Prostate gland (tissue), 2 donors: ENCODE measurements at regions not wholly inside any gene's neighbourhood (a gene's known extent, or its start where the extent isn't known, plus 50 kb on each side); places are given as distances from the start of the nearest gene placed in this dataset.
"Not testable (repeated sequence)": the region's sequence is repeated elsewhere in the genome, so short reads cannot be mapped to it uniquely, and the experiment has no call there.

Experiments
- DNase-seq: peaks from one replicate; pipeline ENCODE4 v3.0.0-alpha.2; 2019; ENCODE audit warnings: low spot score
- H3K27ac ChIP-seq, 2 donors: fragments of 200-600 bp; sonication (generic); 2 replicates each; pipeline ENCODE4 v1.5.1; 2017 to 2019
- H3K27me3 ChIP-seq: fragments of 200-600 bp; sonication (generic); replicated peaks from 2 replicates; pipeline ENCODE4 v1.5.1; 2019; ENCODE audit not compliant: insufficient read depth
- H3K36me3 ChIP-seq, 2 donors: fragments of 200-600 bp; sonication (generic); 1 replicate in 1 of 2; 2 replicates in 1 of 2; pipeline versions ENCODE4 v1.5.1 to v1.8.1; 2017 to 2019
- H3K4me1 ChIP-seq: fragments of 200-600 bp; sonication (generic); replicated peaks from 2 replicates; pipeline ENCODE4 v1.5.1; 2019
- H3K4me3 ChIP-seq, 2 donors: fragments of 200-600 bp; sonication (generic); 2 replicates each; pipeline ENCODE4 v1.5.1; 2017 to 2019
- H3K9me3 ChIP-seq: fragments of 200-600 bp; sonication (generic); 2 replicates; pipeline ENCODE4 v1.5.1; 2017
- CTCF ChIP-seq, 4 experiments: fragments of 200-600 bp in 2 of 4; fragments of 450-650 bp in 2 of 4; sonication (generic) in 2 of 4; IDR thresholded peaks; 1 replicate in 3 of 4; 2 replicates in 1 of 4; pipeline ENCODE4 v1.5.1; 2016 to 2019; ENCODE audit warnings: antibody characterized with exemption in 4 of 4, mild to moderate bottlenecking in 2 of 4, moderate library complexity in 2 of 4
- POLR2A ChIP-seq: fragments of 450-650 bp; IDR thresholded peaks from one replicate; pipeline ENCODE4 v1.6.1; 2016; ENCODE audit warnings: antibody characterized with exemption, mild to moderate bottlenecking
- POLR2AphosphoS5 ChIP-seq: sonication (generic); formaldehyde crosslinking; IDR thresholded peaks from one replicate; pipeline ENCODE4 v1.6.1; 2017; ENCODE audit warnings: antibody characterized with exemption
- WGBS: methylation state at CpG from one replicate; pipeline ENCODE4 v1.1.5; 2018; 5-methylcytosine and 5-hydroxymethylcytosine counted together
- intact Hi-C: fragments of 100-400 bp; cut with DNase I; formaldehyde crosslinking; loops from one replicate; pipeline ENCODE4 v1.14.2; 2022

GRCh38 chr4:187396106-187396505 is 599.5 kb upstream of the ZFP42 start:
- intact Hi-C loops = no loop called here
- no peak overlapping the region for H3K27ac ChIP-seq
- no peak overlapping the region for H3K4me3 ChIP-seq
- no peaks in the 10 kb centered on the region for H3K27me3 ChIP-seq
- TF ChIP-seq CTCF (IDR thresholded peaks at IDR 0.05) (no peak), POLR2A (no peak), POLR2AphosphoS5 (no peak)
- 81% methylated on average over 6 of the region's 6 CpGs for WGBS
- H3K4me1 ChIP-seq = no peaks in the 10 kb centered on the region
- no peak for DNase-seq
- no peaks in the 10 kb centered on the region for H3K9me3 ChIP-seq
- no peaks in the 10 kb centered on the region for H3K36me3 ChIP-seq

GRCh38 chr4:187408447-187408846 is 587.1 kb upstream of the ZFP42 start:
- H3K4me1 ChIP-seq, intact Hi-C loops, DNase-seq, H3K27ac ChIP-seq, H3K4me3 ChIP-seq, H3K27me3 ChIP-seq, H3K36me3 ChIP-seq, H3K9me3 ChIP-seq: not testable (repeated sequence)
- WGBS = 95% methylated on average over 10 of the region's 10 CpGs

GRCh38 chr4:187413564-187414358 is 581.8 kb upstream of the ZFP42 start:
- TF ChIP-seq POLR2AphosphoS5 (no peak), CTCF (IDR thresholded peaks at IDR 0.05) (no peak), POLR2A (no peak)
- Histone ChIP-seq H3K4me1 (no peaks in the 10 kb centered on the region), H3K27me3 (no peaks in the 10 kb centered on the region), H3K27ac (no peak overlapping the region), H3K9me3 (no peaks in the 10 kb centered on the region), H3K36me3 (no peaks in the 10 kb centered on the region), H3K4me3 (no peak overlapping the region)
- intact Hi-C loops = no loop called here
- DNase-seq = no peak
- WGBS = 73% methylated on average over 4 of the region's 4 CpGs

- Histone ChIP-seq H3K4me1 (no peaks in the 10 kb centered on the region), H3K27ac (no peak overlapping the region), H3K27me3 (no peaks in the 10 kb centered on the region), H3K36me3 (no peaks in the 10 kb centered on the region), H3K4me3 (no peak overlapping the region), H3K9me3 (no peaks in the 10 kb centered on the region)
- no peak for DNase-seq
- WGBS = 83% methylated on average over 2 of the region's 2 CpGs
- no peak for TF ChIP-seq POLR2A
- TF ChIP-seq POLR2AphosphoS5 = no peak
- TF ChIP-seq CTCF (IDR thresholded peaks at IDR 0.05) = no peak
- intact Hi-C loops = no loop called here
These were observed 580.9 kb upstream of the ZFP42 start for GRCh38 chr4:187414716-187415115.

- Histone ChIP-seq H3K9me3 (no peaks in the 10 kb centered on the region), H3K27ac (no peak overlapping the region), H3K27me3 (no peaks in the 10 kb centered on the region), H3K36me3 (no peaks in the 10 kb centered on the region), H3K4me3 (no peak overlapping the region), H3K4me1 (no peaks in the 10 kb centered on the region)
- no peak for DNase-seq
- WGBS = 41% methylated on average over 3 of the region's 3 CpGs
- TF ChIP-seq POLR2AphosphoS5 (no peak), POLR2A (no peak), CTCF (IDR thresholded peaks at IDR 0.05) (no peak)
- intact Hi-C loops = no loop called here
These were observed 580.3 kb upstream of the ZFP42 start for GRCh38 chr4:187415231-187415630.
